ENCODE measurements at regions not wholly inside any gene's neighbourhood (a gene's known extent, or its start where the extent isn't known, plus 50 kb on each side); places are given as distances from the start of the nearest gene placed in this dataset.
"Not testable (repeated sequence)": the region's sequence is repeated elsewhere in the genome, so short reads cannot be mapped to it uniquely, and the experiment has no call there.

GRCh38 chr10:33085313-33085833, 127.3 kb upstream of the ITGB1 start:
- TF ChIP-seq POLR2A (IDR thresholded peaks at IDR 0.05): no peak
- TF ChIP-seq POLR2AphosphoS5 (IDR thresholded peaks at IDR 0.05): no peak
- no peak for TF ChIP-seq CTCF (IDR thresholded peaks at IDR 0.05)
- intact Hi-C loops (cut with DNase I): no loop called here
- Histone ChIP-seq H3K4me3 (no peak overlapping the region), H3K4me1 (replicated peaks) (no peaks in the 10 kb centered on the region), H3K9me3 (no peaks in the 10 kb centered on the region), H3K36me3 (no peaks in the 10 kb centered on the region), H3K27ac (no peak overlapping the region), H3K27me3 (replicated peaks; ENCODE audit: insufficient read depth) (no peaks in the 10 kb centered on the region)
- DNase-seq (ENCODE audit: low spot score): no peak

GRCh38 chr10:33084453-33084852, 126.4 kb upstream of the ITGB1 start:
- no peaks in the 10 kb centered on the region for H3K36me3 ChIP-seq
- no peaks in the 10 kb centered on the region for H3K27me3 ChIP-seq (replicated peaks; ENCODE audit: insufficient read depth)
- H3K4me1 ChIP-seq (replicated peaks): no peaks in the 10 kb centered on the region
- no peak overlapping the region for H3K27ac ChIP-seq
- H3K4me3 ChIP-seq: no peak overlapping the region
- no peaks in the 10 kb centered on the region for H3K9me3 ChIP-seq
- intact Hi-C loops (cut with DNase I): no loop called here
- WGBS: 75% methylated on average over 1 of the region's 1 CpG
- TF ChIP-seq CTCF (IDR thresholded peaks at IDR 0.05) (no peak), POLR2A (IDR thresholded peaks at IDR 0.05) (no peak), POLR2AphosphoS5 (IDR thresholded peaks at IDR 0.05) (no peak)
- DNase-seq (ENCODE audit: low spot score): no peak

GRCh38 chr10:33082373-33082895, 124.4 kb upstream of the ITGB1 start:
- Histone ChIP-seq H3K27me3 (replicated peaks; ENCODE audit: insufficient read depth) (no peaks in the 10 kb centered on the region), H3K4me3 (no peak overlapping the region), H3K27ac (no peak overlapping the region), H3K4me1 (replicated peaks) (no peaks in the 10 kb centered on the region), H3K9me3 (no peaks in the 10 kb centered on the region), H3K36me3 (no peaks in the 10 kb centered on the region)
- TF ChIP-seq POLR2AphosphoS5 (IDR thresholded peaks at IDR 0.05) (no peak), POLR2A (IDR thresholded peaks at IDR 0.05) (no peak), CTCF (IDR thresholded peaks at IDR 0.05) (no peak)
- no peak for DNase-seq (ENCODE audit: low spot score)
- WGBS: 81% methylated on average over 2 of the region's 2 CpGs
- intact Hi-C loops (cut with DNase I): no loop called here

DNA sequence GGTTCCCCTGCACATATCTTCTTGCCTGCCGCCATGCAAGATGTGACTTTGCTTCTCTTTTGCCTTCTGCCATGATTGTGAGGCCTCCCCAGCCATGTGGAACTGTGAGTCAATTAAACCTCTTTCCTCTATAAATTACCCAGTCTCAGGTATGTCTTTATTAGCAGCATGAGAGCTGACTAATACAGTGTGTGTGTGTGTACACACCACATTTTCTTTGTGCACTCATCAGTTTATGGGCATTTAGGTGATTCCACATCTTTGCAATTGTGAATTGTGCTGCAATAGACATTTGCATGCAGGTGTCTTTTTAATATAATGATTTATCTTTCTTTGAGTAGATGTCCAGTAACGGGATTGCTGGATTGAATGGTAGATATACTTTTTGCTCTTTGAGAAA, 122.4 kb upstream of the ITGB1 start:
- H3K27ac ChIP-seq; intact Hi-C loops (cut with DNase I); H3K4me3 ChIP-seq; DNase-seq (ENCODE audit: low spot score); H3K27me3 ChIP-seq (replicated peaks; ENCODE audit: insufficient read depth); H3K9me3 ChIP-seq; H3K36me3 ChIP-seq; H3K4me1 ChIP-seq (replicated peaks): not testable (repeated sequence)
- WGBS: 77% methylated on average over 2 of the region's 2 CpGs

- Histone ChIP-seq H3K27ac (no peak overlapping the region), H3K27me3 (replicated peaks; ENCODE audit: insufficient read depth) (no peaks in the 10 kb centered on the region), H3K4me1 (replicated peaks) (no peaks in the 10 kb centered on the region), H3K4me3 (no peak overlapping the region), H3K9me3 (no peaks in the 10 kb centered on the region), H3K36me3 (no peaks in the 10 kb centered on the region)
- intact Hi-C loops (cut with DNase I): no loop called here
- no peak for DNase-seq (ENCODE audit: low spot score)
- WGBS: 42% methylated on average over 3 of the region's 3 CpGs
- TF ChIP-seq POLR2AphosphoS5 (IDR thresholded peaks at IDR 0.05) (no peak), CTCF (IDR thresholded peaks at IDR 0.05) (no peak), POLR2A (IDR thresholded peaks at IDR 0.05) (no peak)
Observed at GRCh38 chr10:33074443-33074842, 116.4 kb upstream of the ITGB1 start.

All from prostate gland (tissue), 2 donors.